ENCODE measurements at regions not wholly inside any gene's neighbourhood (a gene's known extent, or its start where the extent isn't known, plus 50 kb on each side); places are given as distances from the start of the nearest gene placed in this dataset.

GRCh38 chr11:127268932-127269331, 268.4 kb upstream of the KIRREL3 start:
- Mint-ChIP-seq H3K27ac (no peak overlapping the region), H3K9me3 (no peaks in the 10 kb centered on the region), H3K36me3 (ENCODE audit: low read depth) (no peaks in the 10 kb centered on the region), H3K27me3 (ENCODE audit: insufficient read depth) (peaks cover 7% of the 10 kb centered on the region), H3K4me3 (no peak overlapping the region), H3K4me1 (ENCODE audit: low read depth) (no peaks in the 10 kb centered on the region)
- no peak for DNase-seq
- no peak for TF ChIP-seq CTCF (IDR thresholded peaks at IDR 0.05)

DNA sequence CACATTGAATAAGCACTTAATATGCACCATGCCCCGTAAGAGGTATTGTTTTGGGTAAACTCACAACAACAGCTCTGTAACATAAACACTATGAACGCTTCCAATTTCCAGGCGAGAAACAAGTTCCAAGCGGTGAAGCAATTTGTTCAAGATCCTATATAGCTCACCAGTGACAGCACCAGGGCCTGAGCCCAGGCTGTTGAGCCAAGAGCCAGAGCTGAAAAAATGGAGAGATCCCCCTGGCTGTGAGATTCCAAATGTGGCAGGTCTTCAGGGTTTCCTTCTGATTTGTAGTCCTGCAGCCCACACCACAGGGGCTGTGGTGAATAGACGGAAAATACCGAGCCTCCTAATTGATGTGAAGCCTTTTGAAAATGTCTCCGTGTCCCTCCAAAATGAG, 268.0 kb upstream of the KIRREL3 start:
- H3K9me3 Mint-ChIP-seq = no peaks in the 10 kb centered on the region
- DNase-seq = no peak
- H3K27me3 Mint-ChIP-seq (ENCODE audit: insufficient read depth) = peaks cover 7% of the 10 kb centered on the region
- no peak overlapping the region for H3K27ac Mint-ChIP-seq
- H3K36me3 Mint-ChIP-seq (ENCODE audit: low read depth) = no peaks in the 10 kb centered on the region
- no peaks in the 10 kb centered on the region for H3K4me1 Mint-ChIP-seq (ENCODE audit: low read depth)
- H3K4me3 Mint-ChIP-seq = no peak overlapping the region
- TF ChIP-seq CTCF (IDR thresholded peaks at IDR 0.05) = no peak

DNA sequence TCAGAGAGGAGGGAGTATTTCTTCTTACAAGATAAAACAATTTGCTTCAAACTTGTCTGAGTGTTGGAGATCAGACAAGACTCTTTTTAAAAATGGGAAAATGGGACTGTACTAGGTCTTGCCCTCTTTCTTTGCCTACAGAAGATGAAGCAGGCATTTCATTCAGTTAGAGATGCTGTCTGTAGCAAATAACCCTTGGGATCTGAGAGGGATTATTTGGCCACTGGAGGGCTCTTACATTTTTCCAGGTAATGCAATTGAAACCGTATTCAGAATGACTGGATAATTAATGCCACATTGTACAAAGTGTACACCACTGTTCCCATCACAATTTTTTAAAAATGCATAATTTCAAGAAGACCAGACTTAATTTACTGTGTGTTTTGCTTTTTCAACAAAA, 258.5 kb upstream of the KIRREL3 start:
- no peak for DNase-seq
- Mint-ChIP-seq H3K9me3 (no peaks in the 10 kb centered on the region), H3K4me1 (ENCODE audit: low read depth) (no peaks in the 10 kb centered on the region), H3K36me3 (ENCODE audit: low read depth) (no peaks in the 10 kb centered on the region), H3K27me3 (ENCODE audit: insufficient read depth) (peaks cover 11% of the 10 kb centered on the region), H3K4me3 (no peak overlapping the region), H3K27ac (no peak overlapping the region)
- TF ChIP-seq CTCF (IDR thresholded peaks at IDR 0.05) = no peak

GRCh38 chr11:127255209-127255608, 254.6 kb upstream of the KIRREL3 start:
- Mint-ChIP-seq H3K4me3 (no peak overlapping the region), H3K27me3 (ENCODE audit: insufficient read depth) (peaks cover 12% of the 10 kb centered on the region), H3K27ac (no peak overlapping the region), H3K36me3 (ENCODE audit: low read depth) (no peaks in the 10 kb centered on the region), H3K4me1 (ENCODE audit: low read depth) (no peaks in the 10 kb centered on the region), H3K9me3 (no peaks in the 10 kb centered on the region)
- no peak for TF ChIP-seq CTCF (IDR thresholded peaks at IDR 0.05)
- DNase-seq = no peak

DNA sequence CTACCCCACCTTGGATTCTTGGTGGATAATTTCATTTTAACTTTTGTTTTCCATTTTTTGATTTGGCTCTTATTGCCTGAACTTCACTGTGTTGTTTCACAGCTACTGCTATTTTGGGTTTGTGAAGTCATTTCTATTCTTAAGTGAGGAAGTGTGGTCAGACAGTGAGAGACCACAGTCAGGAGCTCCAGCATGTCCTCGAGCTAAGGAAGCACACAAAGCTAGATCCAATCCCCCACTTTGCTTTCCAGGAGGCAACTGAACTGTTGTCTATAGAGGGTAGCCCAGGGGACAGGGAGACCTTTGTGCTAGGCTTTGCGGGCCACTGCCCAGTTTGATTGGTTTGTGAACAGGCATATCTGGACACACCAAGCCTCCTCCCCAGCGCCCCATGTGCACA, 251.8 kb upstream of the KIRREL3 start:
- no peaks in the 10 kb centered on the region for H3K36me3 Mint-ChIP-seq (ENCODE audit: low read depth)
- TF ChIP-seq CTCF (IDR thresholded peaks at IDR 0.05) = no peak
- no peak overlapping the region for H3K4me3 Mint-ChIP-seq
- H3K27me3 Mint-ChIP-seq (ENCODE audit: insufficient read depth) = peaks cover 32% of the 10 kb centered on the region
- DNase-seq = no peak
- H3K27ac Mint-ChIP-seq = no peak overlapping the region
- H3K9me3 Mint-ChIP-seq = no peaks in the 10 kb centered on the region
- H3K4me1 Mint-ChIP-seq (ENCODE audit: low read depth) = no peaks in the 10 kb centered on the region

GRCh38 chr11:127249576-127249975, 249.0 kb upstream of the KIRREL3 start:
- no peaks in the 10 kb centered on the region for H3K9me3 Mint-ChIP-seq
- no peak overlapping the region for H3K4me3 Mint-ChIP-seq
- no peaks in the 10 kb centered on the region for H3K36me3 Mint-ChIP-seq (ENCODE audit: low read depth)
- peaks cover 42% of the 10 kb centered on the region for H3K27me3 Mint-ChIP-seq (ENCODE audit: insufficient read depth)
- TF ChIP-seq CTCF (IDR thresholded peaks at IDR 0.05) = no peak
- no peak for DNase-seq
- H3K4me1 Mint-ChIP-seq (ENCODE audit: low read depth) = no peaks in the 10 kb centered on the region
- no peak overlapping the region for H3K27ac Mint-ChIP-seq
